Aorta (tissue), 5 donors: ENCODE measurements at regions not wholly inside any gene's neighbourhood (a gene's known extent, or its start where the extent isn't known, plus 50 kb on each side); places are given as distances from the start of the nearest gene placed in this dataset.

Source experiments
- ATAC-seq: fragments of 200-7000 bp; cut with Tn5 transposase; one replicate; pipeline ENCODE4 v1.9.1; 2022; ENCODE audit warnings: moderate library complexity; ENCODE audit not compliant: low FRiP score
- DNase-seq, 2 donors: peaks; one replicate each; pipeline ENCODE4 v3.0.0-alpha.2; 2020
- H3K27ac ChIP-seq, 2 donors: one replicate each; pipeline ENCODE4 v1.5.1; 2013; ENCODE audit warnings: low read length in 2 of 2, mild to moderate bottlenecking in 2 of 2, moderate library complexity in 2 of 2, control low read depth in 1 of 2, inconsistent platforms in 1 of 2, low read depth in 1 of 2
- H3K27me3 ChIP-seq, 2 donors: one replicate each; pipeline ENCODE4 v1.6.1; 2013; ENCODE audit warnings: control low read depth in 1 of 2, low read length in 1 of 2, mild to moderate bottlenecking in 1 of 2, moderate library complexity in 1 of 2; ENCODE audit not compliant: insufficient read depth in 2 of 2, control insufficient read depth in 1 of 2
- H3K36me3 ChIP-seq, 2 donors: one replicate each; pipeline ENCODE4 v1.6.1; 2013; ENCODE audit warnings: control low read depth in 1 of 2, low read length in 1 of 2, mild to moderate bottlenecking in 1 of 2; ENCODE audit not compliant: insufficient read depth in 2 of 2, control insufficient read depth in 1 of 2
- H3K4me1 ChIP-seq, 2 donors: one replicate each; pipeline ENCODE4 v1.6.1; 2013; ENCODE audit warnings: low read length in 2 of 2, control low read depth in 1 of 2, mild to moderate bottlenecking in 1 of 2, moderate library complexity in 1 of 2; ENCODE audit not compliant: insufficient read depth in 2 of 2, control insufficient read depth in 1 of 2
- H3K4me3 ChIP-seq, 2 donors: one replicate each; pipeline ENCODE4 v1.5.1; 2013; ENCODE audit warnings: low read length in 2 of 2, control low read depth in 1 of 2, mild to moderate bottlenecking in 1 of 2
- H3K9me3 ChIP-seq: one replicate; pipeline ENCODE4 v1.6.1; 2013; ENCODE audit warnings: mild to moderate bottlenecking, low read length; ENCODE audit not compliant: control insufficient read depth
- WGBS, 2 donors: extraction: QIAGEN DNeasy Blood & Tissue Kit; methylation state at CpG; one replicate each; pipeline ENCODE4 v1.1.7; 2013; 5-methylcytosine and 5-hydroxymethylcytosine counted together
- intact Hi-C, 2 donors: fragments of 100-400 bp; cut with DNase I; formaldehyde crosslinking; loops; one replicate each; pipeline versions ENCODE4 v1.14.2 to v1.15.0; 2022
- donor health status: healthy with polysubstance abuse.
- donor health status: Bipolar disorder and iron deficiency.
- donor health status: DM: no; HTN: no; CAD: no.
- donor health status: DM: no; HTN: no; CAD: no.
- donor health status: DM: yes; HTN: yes; CAD: no.

GRCh38 chr1:193320270-193320669 is 133.9 kb upstream of the B3GALT2 start:
- WGBS, 2 donors: 81 to 86% methylated on average over 2 of the region's 2 CpGs
- DNase-seq: no peak
- Histone ChIP-seq H3K9me3 (no peaks in the 10 kb centered on the region), H3K4me3 (no peak overlapping the region), H3K27ac (no peak overlapping the region), H3K4me1 (no peaks in the 10 kb centered on the region), H3K27me3 (no peaks in the 10 kb centered on the region), H3K36me3 (no peaks in the 10 kb centered on the region)
- intact Hi-C loops: no loop called here
- ATAC-seq: no peak

GRCh38 chr1:193318347-193318746 is 131.9 kb upstream of the B3GALT2 start:
- no peak overlapping the region for H3K27ac ChIP-seq
- H3K36me3 ChIP-seq: no peaks in the 10 kb centered on the region
- no peaks in the 10 kb centered on the region for H3K27me3 ChIP-seq
- intact Hi-C loops: no loop called here
- H3K4me3 ChIP-seq: no peak overlapping the region
- no peak for DNase-seq
- no peak for ATAC-seq
- no peaks in the 10 kb centered on the region for H3K9me3 ChIP-seq
- no peaks in the 10 kb centered on the region for H3K4me1 ChIP-seq

- WGBS, 2 donors: 79 to 81% methylated on average over 15 of the region's 15 CpGs
- H3K4me1 ChIP-seq: no peaks in the 10 kb centered on the region
- no peaks in the 10 kb centered on the region for H3K27me3 ChIP-seq
- no peak overlapping the region for H3K27ac ChIP-seq
- H3K9me3 ChIP-seq: no peaks in the 10 kb centered on the region
- H3K4me3 ChIP-seq: no peak overlapping the region
- no peak for ATAC-seq
- no peak for DNase-seq
- H3K36me3 ChIP-seq: no peaks in the 10 kb centered on the region
- intact Hi-C loops: no loop called here
Measured at GRCh38 chr1:193313354-193314140, 127.1 kb upstream of the B3GALT2 start.

GRCh38 chr1:193312432-193312831 is 126.0 kb upstream of the B3GALT2 start:
- DNase-seq (no peak), ATAC-seq (no peak)
- Histone ChIP-seq H3K9me3 (no peaks in the 10 kb centered on the region), H3K36me3 (no peaks in the 10 kb centered on the region), H3K27me3 (no peaks in the 10 kb centered on the region), H3K27ac (no peak overlapping the region), H3K4me1 (no peaks in the 10 kb centered on the region), H3K4me3 (no peak overlapping the region)
- intact Hi-C loops: no loop called here
- WGBS, 2 donors: 89 to 90% methylated on average over 4 of the region's 4 CpGs

GRCh38 chr1:193311226-193311948 is 125.0 kb upstream of the B3GALT2 start:
- no peak overlapping the region for H3K4me3 ChIP-seq
- intact Hi-C loops: no loop called here

GRCh38 chr1:193310564-193310963 is 124.2 kb upstream of the B3GALT2 start:
- intact Hi-C loops: no loop called here
- Histone ChIP-seq H3K27ac (no peak overlapping the region), H3K4me3 (no peak overlapping the region), H3K36me3 (no peaks in the 10 kb centered on the region), H3K9me3 (no peaks in the 10 kb centered on the region), H3K27me3 (no peaks in the 10 kb centered on the region), H3K4me1 (no peaks in the 10 kb centered on the region)
- 74 to 78% methylated on average over 3 of the region's 3 CpGs for WGBS, 2 donors
- ATAC-seq (no peak), DNase-seq (no peak)

More at GRCh38 chr1:193311226-193311948, 125.0 kb upstream of the B3GALT2 start:
- Histone ChIP-seq H3K27ac (no peak overlapping the region), H3K4me1 (no peaks in the 10 kb centered on the region), H3K36me3 (no peaks in the 10 kb centered on the region), H3K9me3 (no peaks in the 10 kb centered on the region), H3K27me3 (no peaks in the 10 kb centered on the region)
- ATAC-seq: no peak
- no peak for DNase-seq
- 59 to 65% methylated on average over 4 of the region's 4 CpGs for WGBS, 2 donors

GRCh38 chr1:193309936-193310475 is 123.6 kb upstream of the B3GALT2 start:
- no peak overlapping the region for H3K27ac ChIP-seq
- H3K4me3 ChIP-seq: no peak overlapping the region
- H3K9me3 ChIP-seq: no peaks in the 10 kb centered on the region
- ATAC-seq (no peak), DNase-seq (no peak)
- no peaks in the 10 kb centered on the region for H3K36me3 ChIP-seq
- 92 to 93% methylated on average over 1 of the region's 1 CpG for WGBS, 2 donors
- H3K4me1 ChIP-seq: no peaks in the 10 kb centered on the region
- no peaks in the 10 kb centered on the region for H3K27me3 ChIP-seq
- intact Hi-C loops: no loop called here

- Histone ChIP-seq H3K27ac (no peak overlapping the region), H3K9me3 (no peaks in the 10 kb centered on the region), H3K4me1 (no peaks in the 10 kb centered on the region), H3K27me3 (no peaks in the 10 kb centered on the region), H3K36me3 (no peaks in the 10 kb centered on the region), H3K4me3 (no peak overlapping the region)
- intact Hi-C loops: no loop called here
- WGBS, 2 donors: 81 to 89% methylated on average over 1 of the region's 1 CpG
- ATAC-seq (no peak), DNase-seq (no peak)
Measured at GRCh38 chr1:193308438-193308837, 122.0 kb upstream of the B3GALT2 start.

GRCh38 chr1:193306430-193306829 is 120.0 kb upstream of the B3GALT2 start:
- no peaks in the 10 kb centered on the region for H3K27me3 ChIP-seq
- intact Hi-C loops: no loop called here
- no peak for DNase-seq
- no peak overlapping the region for H3K27ac ChIP-seq
- H3K4me3 ChIP-seq: no peak overlapping the region
- no peaks in the 10 kb centered on the region for H3K36me3 ChIP-seq
- no peaks in the 10 kb centered on the region for H3K4me1 ChIP-seq
- no peak for ATAC-seq
- no peaks in the 10 kb centered on the region for H3K9me3 ChIP-seq
- WGBS, 2 donors: 80 to 87% methylated on average over 2 of the region's 2 CpGs
